Breast epithelium (tissue), 4 donors: ENCODE measurements at regions not wholly inside any gene's neighbourhood (a gene's known extent, or its start where the extent isn't known, plus 50 kb on each side); places are given as distances from the start of the nearest gene placed in this dataset.

Source experiments
- DNase-seq, 2 donors: peaks; one replicate each; pipeline ENCODE4 v3.0.0-alpha.2; 2019; ENCODE audit warnings: low spot score in 2 of 2
- H3K27ac ChIP-seq, 2 donors: fragments of 200-600 bp; sonication (generic) in 1 of 2; one replicate each; pipeline ENCODE4 v1.5.1; 2016 to 2019; ENCODE audit warnings: mild to moderate bottlenecking in 1 of 2
- H3K27me3 ChIP-seq, 2 donors: fragments of 200-600 bp; sonication (generic) in 1 of 2; one replicate each; pipeline versions ENCODE4 v1.5.1 to v1.6.0; 2017 to 2019; ENCODE audit warnings: control low read depth in 1 of 2, mild to moderate bottlenecking in 1 of 2
- H3K36me3 ChIP-seq: fragments of 200-600 bp; one replicate; pipeline ENCODE4 v1.5.1; 2019
- H3K4me1 ChIP-seq, 2 donors: fragments of 200-600 bp; sonication (generic); one replicate each; pipeline ENCODE4 v1.5.1; 2016 to 2019; ENCODE audit warnings: control low read depth in 1 of 2
- H3K4me3 ChIP-seq, 3 donors: fragments of 200-600 bp; sonication (generic); 1 replicate in 2 of 3; 2 replicates in 1 of 3; pipeline ENCODE4 v1.5.1; 2016 to 2019; ENCODE audit warnings: mild to moderate bottlenecking in 3 of 3, moderate library complexity in 2 of 3
- H3K9me3 ChIP-seq, 2 donors: fragments of 200-600 bp; sonication (generic) in 1 of 2; one replicate each; pipeline ENCODE4 v1.5.1; 2016 to 2019; ENCODE audit warnings: control low read depth in 1 of 2
- CTCF ChIP-seq, 3 donors: fragments of 450-650 bp; IDR thresholded peaks; one replicate each; pipeline ENCODE4 v1.5.1; 2016 to 2017; ENCODE audit warnings: antibody characterized with exemption in 3 of 3, mild to moderate bottlenecking in 3 of 3, moderate library complexity in 3 of 3
- POLR2A ChIP-seq: fragments of 450-650 bp; IDR thresholded peaks from one replicate; pipeline ENCODE4 v1.6.1; 2016; ENCODE audit warnings: antibody characterized with exemption, mild to moderate bottlenecking, moderate library complexity
- POLR2AphosphoS5 ChIP-seq, 3 donors: sonication (generic); formaldehyde crosslinking; IDR thresholded peaks; one replicate each; pipeline ENCODE4 v1.6.1; 2017; ENCODE audit warnings: antibody characterized with exemption in 3 of 3
- intact Hi-C: fragments of 100-400 bp; cut with DNase I; formaldehyde crosslinking; loops from one replicate; pipeline ENCODE4 v1.15.1; 2023; ENCODE audit warnings: low total_unique reads

GRCh38 chr14:82766123-82766522, 1232.5 kb upstream of the SEL1L start:
- no peak overlapping the region for H3K27ac ChIP-seq
- H3K36me3 ChIP-seq = no peaks in the 10 kb centered on the region
- no peak for DNase-seq
- no peaks in the 10 kb centered on the region for H3K9me3 ChIP-seq
- H3K4me1 ChIP-seq = no peaks in the 10 kb centered on the region
- intact Hi-C loops = no loop called here
- no peak overlapping the region for H3K4me3 ChIP-seq
- no peaks in the 10 kb centered on the region for H3K27me3 ChIP-seq
- TF ChIP-seq CTCF (IDR thresholded peaks at IDR 0.05) (no peak), POLR2AphosphoS5 (IDR thresholded peaks at IDR 0.05) (no peak), POLR2A (no peak)

GRCh38 chr14:82766996-82767395, 1233.3 kb upstream of the SEL1L start:
- Histone ChIP-seq H3K4me3 (no peak overlapping the region), H3K27ac (no peak overlapping the region), H3K4me1 (no peaks in the 10 kb centered on the region), H3K36me3 (no peaks in the 10 kb centered on the region), H3K9me3 (no peaks in the 10 kb centered on the region), H3K27me3 (no peaks in the 10 kb centered on the region)
- TF ChIP-seq POLR2A (no peak), CTCF (IDR thresholded peaks at IDR 0.05) (no peak), POLR2AphosphoS5 (IDR thresholded peaks at IDR 0.05) (no peak)
- intact Hi-C loops = no loop called here
- DNase-seq = no peak

GRCh38 chr14:82776958-82777357, 1243.3 kb upstream of the SEL1L start:
- intact Hi-C loops = no loop called here
- no peak overlapping the region for H3K4me3 ChIP-seq

GRCh38 chr14:82778008-82778590, 1244.4 kb upstream of the SEL1L start:
- no peak for TF ChIP-seq POLR2AphosphoS5 (IDR thresholded peaks at IDR 0.05)
- TF ChIP-seq CTCF (IDR thresholded peaks at IDR 0.05) = no peak
- TF ChIP-seq POLR2A = no peak
- Histone ChIP-seq H3K27ac (no peak overlapping the region), H3K27me3 (no peaks in the 10 kb centered on the region), H3K36me3 (no peaks in the 10 kb centered on the region), H3K9me3 (no peaks in the 10 kb centered on the region), H3K4me1 (no peaks in the 10 kb centered on the region), H3K4me3 (no peak overlapping the region)
- DNase-seq = no peak
- intact Hi-C loops = no loop called here

More at GRCh38 chr14:82776958-82777357, 1243.3 kb upstream of the SEL1L start:
- DNase-seq = no peak
- H3K27me3 ChIP-seq = no peaks in the 10 kb centered on the region
- H3K27ac ChIP-seq = no peak overlapping the region
- no peaks in the 10 kb centered on the region for H3K36me3 ChIP-seq
- no peaks in the 10 kb centered on the region for H3K4me1 ChIP-seq
- H3K9me3 ChIP-seq = no peaks in the 10 kb centered on the region
- TF ChIP-seq POLR2A = no peak
- no peak for TF ChIP-seq POLR2AphosphoS5 (IDR thresholded peaks at IDR 0.05)
- no peak for TF ChIP-seq CTCF (IDR thresholded peaks at IDR 0.05)

- no peak overlapping the region for H3K4me3 ChIP-seq
- intact Hi-C loops = no loop called here
Measured at GRCh38 chr14:82778601-82779000, 1244.9 kb upstream of the SEL1L start.

More at GRCh38 chr14:82778601-82779000, 1244.9 kb upstream of the SEL1L start:
- Histone ChIP-seq H3K9me3 (no peaks in the 10 kb centered on the region), H3K4me1 (no peaks in the 10 kb centered on the region), H3K27ac (no peak overlapping the region), H3K27me3 (no peaks in the 10 kb centered on the region), H3K36me3 (no peaks in the 10 kb centered on the region)
- no peak for TF ChIP-seq POLR2A
- no peak for TF ChIP-seq POLR2AphosphoS5 (IDR thresholded peaks at IDR 0.05)
- TF ChIP-seq CTCF (IDR thresholded peaks at IDR 0.05) = no peak
- DNase-seq = no peak
